HL-60 (cell line): ENCODE measurements at regions not wholly inside any gene's neighbourhood (a gene's known extent, or its start where the extent isn't known, plus 50 kb on each side); places are given as distances from the start of the nearest gene placed in this dataset.
"Not testable (repeated sequence)": the region's sequence is repeated elsewhere in the genome, so short reads cannot be mapped to it uniquely, and the experiment has no call there.

ENCODE experiments used
- DNase-seq, 2 experiments: peaks; one replicate each; pipeline ENCODE4 v3.0.0-alpha.2; 2010 to 2020; ENCODE audit warnings: low read depth in 1 of 2, low spot score in 1 of 2
- H3K27ac ChIP-seq: fragments of 250-450 bp; sonication (Bioruptor Pico); replicated peaks from 2 replicates; pipeline ENCODE4 v1.5.1; 2020; ENCODE audit warnings: mild to moderate bottlenecking, moderate library complexity
- H3K27me3 ChIP-seq: fragments of 250-450 bp; sonication (Bioruptor Pico); 2 replicates; pipeline ENCODE4 v1.5.1; 2021; ENCODE audit warnings: mild to moderate bottlenecking, moderate library complexity; ENCODE audit not compliant: insufficient read depth, poor library complexity, severe bottlenecking
- H3K4me3 ChIP-seq: replicated peaks from 2 replicates; pipeline ENCODE4 v1.5.1; 2011; ENCODE audit warnings: mild to moderate bottlenecking, control low read depth, low read length; ENCODE audit not compliant: insufficient read depth
- CTCF ChIP-seq: IDR thresholded peaks from one replicate; pipeline ENCODE4 v1.5.1; 2011; ENCODE audit warnings: low read length, control low read depth, inconsistent platforms; ENCODE audit not compliant: insufficient read depth
- GABPA ChIP-seq: IDR thresholded peaks from 2 replicates; pipeline ENCODE4 v1.6.1; 2012; ENCODE audit warnings: low read depth
- POLR2AphosphoS5 ChIP-seq: IDR thresholded peaks from 2 replicates; pipeline ENCODE4 v1.6.1; 2012; ENCODE audit warnings: low read depth
- REST ChIP-seq: IDR thresholded peaks from 2 replicates; pipeline ENCODE4 v1.6.1; 2012; ENCODE audit warnings: low read depth; ENCODE audit not compliant: insufficient replicate concordance
- SPI1 ChIP-seq: IDR thresholded peaks from 2 replicates; pipeline ENCODE4 v1.6.1; 2012; ENCODE audit warnings: low read depth, mild to moderate bottlenecking, borderline replicate concordance

GRCh38 chr1:112818990-112819689 lies 104.0 kb upstream of the PPM1J start:
- no peak overlapping the region for H3K4me3 ChIP-seq
- no peak overlapping the region for H3K27ac ChIP-seq
- no peak for TF ChIP-seq CTCF
- TF ChIP-seq SPI1 = peak; percentile 94
- no peaks in the 10 kb centered on the region for H3K27me3 ChIP-seq
- DNase-seq = peak; percentile 38 to 72

GRCh38 chr1:112817555-112818373 lies 102.6 kb upstream of the PPM1J start:
- TF ChIP-seq REST (no peak), GABPA (no peak), SPI1 (no peak), CTCF (no peak), POLR2AphosphoS5 (no peak)
- DNase-seq = no peak
- Histone ChIP-seq H3K4me3 (no peak overlapping the region), H3K27me3 (no peaks in the 10 kb centered on the region), H3K27ac (no peak overlapping the region)

- TF ChIP-seq POLR2AphosphoS5 (no peak), GABPA (no peak), CTCF (no peak), REST (no peak), SPI1 (no peak)
- H3K27me3 ChIP-seq = no peaks in the 10 kb centered on the region
- no peak overlapping the region for H3K27ac ChIP-seq
- no peak for DNase-seq
- H3K4me3 ChIP-seq = no peak overlapping the region
Observed at GRCh38 chr1:112815376-112815775, 100.2 kb upstream of the PPM1J start.

GRCh38 chr1:112814645-112815044 lies 99.5 kb upstream of the PPM1J start:
- H3K4me3 ChIP-seq, H3K27ac ChIP-seq, H3K27me3 ChIP-seq, DNase-seq: not testable (repeated sequence)
